DND-41 (cell line): ENCODE measurements at regions not wholly inside any gene's neighbourhood (a gene's known extent, or its start where the extent isn't known, plus 50 kb on each side); places are given as distances from the start of the nearest gene placed in this dataset.

ENCODE experiments used
- ATAC-seq: fragments of 200-7000 bp; cut with Tn5 transposase; 3 replicates; pipeline ENCODE4 v1.9.1; 2021; ENCODE audit warnings: low read depth; ENCODE audit not compliant: insufficient read depth
- DNase-seq: peaks from one replicate; pipeline ENCODE4 v3.0.0-alpha.2; 2020
- H2AFZ ChIP-seq: 2 replicates; pipeline ENCODE4 v1.6.0; 2012; ENCODE audit warnings: low read depth, low read length
- H3K27ac ChIP-seq: 2 replicates; pipeline ENCODE4 v1.5.1; 2012; ENCODE audit warnings: low read length, inconsistent platforms
- H3K27me3 ChIP-seq: fragments of 200-600 bp; sonication (generic); 2 replicates; pipeline ENCODE4 v1.6.0; 2012; ENCODE audit warnings: low read length, mild to moderate bottlenecking, inconsistent platforms; ENCODE audit not compliant: insufficient read depth, poor library complexity
- H3K36me3 ChIP-seq: 2 replicates; pipeline ENCODE4 v1.5.1; 2012; ENCODE audit warnings: low read length, inconsistent platforms; ENCODE audit not compliant: insufficient read depth
- H3K4me1 ChIP-seq: 2 replicates; pipeline ENCODE4 v1.5.1; 2012; ENCODE audit warnings: mild to moderate bottlenecking, low read length; ENCODE audit not compliant: insufficient read depth
- H3K4me2 ChIP-seq: 2 replicates; pipeline ENCODE4 v1.6.0; 2012; ENCODE audit warnings: mild to moderate bottlenecking, moderate library complexity, low read length, inconsistent platforms; ENCODE audit not compliant: insufficient read depth
- H3K4me3 ChIP-seq, 2 experiments: fragments of 200-600 bp in 1 of 2; shearing (Covaris generic) in 1 of 2; 2 replicates each; pipeline ENCODE4 v1.5.1; 2012 to 2016; ENCODE audit warnings: inconsistent platforms in 2 of 2, low read length in 2 of 2, mild to moderate bottlenecking in 2 of 2, low read depth in 1 of 2, moderate library complexity in 1 of 2
- H3K79me2 ChIP-seq: 2 replicates; pipeline ENCODE4 v1.6.0; 2012; ENCODE audit warnings: low read length, inconsistent platforms; ENCODE audit not compliant: insufficient read depth
- H3K9ac ChIP-seq: 2 replicates; pipeline ENCODE4 v1.6.0; 2012; ENCODE audit warnings: low read depth, mild to moderate bottlenecking, inconsistent platforms, low read length, moderate library complexity
- H3K9me3 ChIP-seq: 2 replicates; pipeline ENCODE4 v1.5.1; 2012; ENCODE audit warnings: low read length, moderate library complexity, mild to moderate bottlenecking, inconsistent platforms; ENCODE audit not compliant: insufficient read depth, severe bottlenecking
- H4K20me1 ChIP-seq: 2 replicates; pipeline ENCODE4 v1.6.0; 2012; ENCODE audit warnings: low read length; ENCODE audit not compliant: insufficient read depth
- EZH2 ChIP-seq: IDR thresholded peaks from 3 replicates; pipeline ENCODE4 v1.6.1; 2012; ENCODE audit warnings: borderline replicate concordance, low read depth, mild to moderate bottlenecking, moderate library complexity, low read length, inconsistent platforms; ENCODE audit not compliant: severe bottlenecking
- TF ChIP-seq, protein P1 (sequence below): IDR thresholded peaks from 2 replicates; pipeline ENCODE4 v1.5.1; 2012; ENCODE audit warnings: borderline replicate concordance, low read length, moderate library complexity, mild to moderate bottlenecking; ENCODE audit not compliant: poor library complexity, severe bottlenecking; ENCODE audit errors: extremely low read depth

DNA sequence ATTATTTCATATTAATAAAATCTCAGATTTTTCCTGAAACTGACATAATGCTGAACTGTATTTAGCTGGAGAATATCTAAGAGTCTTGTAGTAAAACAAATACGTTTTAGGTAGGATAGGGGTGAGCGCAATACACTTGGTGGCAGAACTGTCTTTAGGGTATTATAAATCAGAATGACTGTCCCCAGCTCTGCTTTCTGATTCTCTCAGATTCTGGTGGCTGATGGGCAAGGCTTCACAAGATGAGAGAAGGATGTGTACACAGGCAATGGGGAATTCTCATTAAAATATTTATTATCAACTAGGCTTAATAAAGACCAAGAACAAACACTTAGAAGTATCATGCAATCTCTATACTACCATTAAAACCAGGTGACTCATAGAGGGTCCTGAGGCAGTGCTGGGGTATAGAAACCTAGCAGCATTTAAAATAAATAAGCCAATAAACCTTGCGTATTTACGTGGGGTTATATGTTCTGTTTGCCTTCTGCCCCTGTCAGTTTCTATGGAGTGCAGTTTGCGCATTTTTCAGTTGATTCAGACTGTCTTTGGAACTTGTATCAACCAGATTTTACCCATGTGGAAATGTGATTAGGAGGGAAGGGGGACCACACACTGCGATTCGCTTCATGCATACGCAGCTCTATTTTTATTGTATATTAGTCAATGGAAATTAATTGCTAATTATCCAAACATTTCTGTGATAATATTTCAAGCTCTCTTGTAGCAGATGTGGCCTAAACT lies 1150.7 kb upstream of the WWC1 start:
- H3K36me3 ChIP-seq, result no peaks in the 10 kb centered on the region
- TF ChIP-seq, protein P1, sequence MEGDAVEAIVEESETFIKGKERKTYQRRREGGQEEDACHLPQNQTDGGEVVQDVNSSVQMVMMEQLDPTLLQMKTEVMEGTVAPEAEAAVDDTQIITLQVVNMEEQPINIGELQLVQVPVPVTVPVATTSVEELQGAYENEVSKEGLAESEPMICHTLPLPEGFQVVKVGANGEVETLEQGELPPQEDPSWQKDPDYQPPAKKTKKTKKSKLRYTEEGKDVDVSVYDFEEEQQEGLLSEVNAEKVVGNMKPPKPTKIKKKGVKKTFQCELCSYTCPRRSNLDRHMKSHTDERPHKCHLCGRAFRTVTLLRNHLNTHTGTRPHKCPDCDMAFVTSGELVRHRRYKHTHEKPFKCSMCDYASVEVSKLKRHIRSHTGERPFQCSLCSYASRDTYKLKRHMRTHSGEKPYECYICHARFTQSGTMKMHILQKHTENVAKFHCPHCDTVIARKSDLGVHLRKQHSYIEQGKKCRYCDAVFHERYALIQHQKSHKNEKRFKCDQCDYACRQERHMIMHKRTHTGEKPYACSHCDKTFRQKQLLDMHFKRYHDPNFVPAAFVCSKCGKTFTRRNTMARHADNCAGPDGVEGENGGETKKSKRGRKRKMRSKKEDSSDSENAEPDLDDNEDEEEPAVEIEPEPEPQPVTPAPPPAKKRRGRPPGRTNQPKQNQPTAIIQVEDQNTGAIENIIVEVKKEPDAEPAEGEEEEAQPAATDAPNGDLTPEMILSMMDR, result no peak
- H3K4me1 ChIP-seq, result no peaks in the 10 kb centered on the region
- no peak overlapping the region for H3K27ac ChIP-seq
- no peaks in the 10 kb centered on the region for H4K20me1 ChIP-seq
- DNase-seq (no peak), ATAC-seq (no peak)
- no peaks in the 10 kb centered on the region for H3K27me3 ChIP-seq
- H3K79me2 ChIP-seq, result no peaks in the 10 kb centered on the region
- no peak overlapping the region for H3K9ac ChIP-seq
- H3K4me2 ChIP-seq, result no peak overlapping the region
- no peaks in the 10 kb centered on the region for H3K9me3 ChIP-seq
- H2AFZ ChIP-seq, result no peak overlapping the region
- no peak overlapping the region for H3K4me3 ChIP-seq

DNA sequence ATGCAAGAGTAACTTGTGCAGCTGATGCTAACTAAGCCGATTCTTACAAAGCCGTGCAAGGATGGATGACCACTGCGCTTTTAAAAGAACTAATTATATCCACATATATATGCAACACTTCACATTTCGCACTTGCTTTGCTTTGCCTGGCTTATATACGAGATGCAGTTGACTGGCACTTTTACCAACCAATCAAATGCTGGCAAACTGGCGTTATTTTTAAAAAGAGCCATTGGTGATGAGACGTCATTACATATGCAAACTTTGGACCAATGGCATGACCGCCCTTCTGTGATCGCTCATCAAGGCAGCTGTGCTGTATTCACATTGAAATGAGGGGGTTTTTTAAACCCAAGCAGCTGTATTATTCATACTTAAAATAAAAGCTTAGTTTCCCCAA lies 1147.7 kb upstream of the WWC1 start:
- H3K27me3 ChIP-seq, result no peaks in the 10 kb centered on the region
- ATAC-seq (no peak), DNase-seq (no peak)
- H3K27ac ChIP-seq, result no peak overlapping the region
- H3K79me2 ChIP-seq, result no peaks in the 10 kb centered on the region
- no peak overlapping the region for H2AFZ ChIP-seq
- no peaks in the 10 kb centered on the region for H3K36me3 ChIP-seq
- no peaks in the 10 kb centered on the region for H3K4me1 ChIP-seq
- no peaks in the 10 kb centered on the region for H4K20me1 ChIP-seq
- no peak overlapping the region for H3K4me2 ChIP-seq
- TF ChIP-seq, protein P1, result no peak
- TF ChIP-seq EZH2, result no peak
- H3K4me3 ChIP-seq, result no peak overlapping the region
- H3K9me3 ChIP-seq, result no peaks in the 10 kb centered on the region
- H3K9ac ChIP-seq, result no peak overlapping the region

DNA sequence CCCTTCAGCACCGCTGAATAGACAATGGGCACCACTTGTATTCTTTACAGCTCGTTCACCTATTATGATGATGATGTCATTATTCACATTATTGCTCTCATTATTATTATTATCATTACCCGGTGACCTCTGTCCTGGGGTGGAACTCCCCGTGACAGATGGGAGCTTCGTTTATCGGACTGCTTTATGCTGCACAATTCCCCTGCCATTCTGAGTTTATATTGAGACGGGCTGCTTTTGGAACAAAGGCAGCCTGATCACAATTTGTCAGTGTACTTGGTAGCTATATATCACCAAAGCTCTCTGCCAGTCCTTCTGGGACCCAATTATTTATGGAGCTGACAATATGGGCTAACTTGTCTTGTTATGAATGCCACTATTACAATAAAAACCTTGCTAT lies 1145.6 kb upstream of the WWC1 start:
- Histone ChIP-seq H3K9ac (no peak overlapping the region), H2AFZ (no peak overlapping the region), H3K79me2 (no peaks in the 10 kb centered on the region), H3K4me1 (no peaks in the 10 kb centered on the region), H3K27ac (no peak overlapping the region), H3K9me3 (no peaks in the 10 kb centered on the region), H4K20me1 (no peaks in the 10 kb centered on the region), H3K36me3 (no peaks in the 10 kb centered on the region), H3K4me3 (no peak overlapping the region), H3K27me3 (no peaks in the 10 kb centered on the region), H3K4me2 (no peak overlapping the region)
- TF ChIP-seq EZH2, result no peak
- TF ChIP-seq, protein P1, result no peak
- ATAC-seq, result no peak
- no peak for DNase-seq
